GM19452 (cell line): ENCODE measurements at regions not wholly inside any gene's neighbourhood (a gene's known extent, or its start where the extent isn't known, plus 50 kb on each side); places are given as distances from the start of the nearest gene placed in this dataset.

Experiments used
- ATAC-seq: cut with Tn5 transposase; IDR thresholded peaks from one replicate; pipeline ENCODE4 v1.9.1; 2021; ENCODE audit not compliant: unreplicated experiment

DNA sequence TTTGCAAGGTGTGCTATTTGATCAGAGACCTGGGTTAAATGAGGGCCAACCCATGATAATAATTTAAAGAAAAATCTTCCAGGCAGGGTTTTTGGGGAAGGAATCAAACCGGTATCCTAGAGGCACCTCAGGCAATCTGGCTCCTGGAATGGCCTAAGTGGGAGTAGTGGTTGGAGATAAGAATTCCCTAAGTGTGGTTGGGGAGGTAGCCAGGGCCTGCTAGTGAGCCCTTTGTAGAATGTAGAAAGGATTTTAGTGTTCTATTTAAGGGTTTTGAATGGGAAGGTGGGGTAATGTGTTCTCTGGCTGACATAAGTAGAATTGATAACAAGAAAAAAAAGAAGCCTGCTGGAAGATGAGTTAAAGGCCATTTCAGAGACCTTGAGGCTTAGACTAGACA is 422.2 kb downstream of the XIRP2 start:
- no peak for ATAC-seq
